ENCODE measurements at regions not wholly inside any gene's neighbourhood (a gene's known extent, or its start where the extent isn't known, plus 50 kb on each side); places are given as distances from the start of the nearest gene placed in this dataset.

DNA sequence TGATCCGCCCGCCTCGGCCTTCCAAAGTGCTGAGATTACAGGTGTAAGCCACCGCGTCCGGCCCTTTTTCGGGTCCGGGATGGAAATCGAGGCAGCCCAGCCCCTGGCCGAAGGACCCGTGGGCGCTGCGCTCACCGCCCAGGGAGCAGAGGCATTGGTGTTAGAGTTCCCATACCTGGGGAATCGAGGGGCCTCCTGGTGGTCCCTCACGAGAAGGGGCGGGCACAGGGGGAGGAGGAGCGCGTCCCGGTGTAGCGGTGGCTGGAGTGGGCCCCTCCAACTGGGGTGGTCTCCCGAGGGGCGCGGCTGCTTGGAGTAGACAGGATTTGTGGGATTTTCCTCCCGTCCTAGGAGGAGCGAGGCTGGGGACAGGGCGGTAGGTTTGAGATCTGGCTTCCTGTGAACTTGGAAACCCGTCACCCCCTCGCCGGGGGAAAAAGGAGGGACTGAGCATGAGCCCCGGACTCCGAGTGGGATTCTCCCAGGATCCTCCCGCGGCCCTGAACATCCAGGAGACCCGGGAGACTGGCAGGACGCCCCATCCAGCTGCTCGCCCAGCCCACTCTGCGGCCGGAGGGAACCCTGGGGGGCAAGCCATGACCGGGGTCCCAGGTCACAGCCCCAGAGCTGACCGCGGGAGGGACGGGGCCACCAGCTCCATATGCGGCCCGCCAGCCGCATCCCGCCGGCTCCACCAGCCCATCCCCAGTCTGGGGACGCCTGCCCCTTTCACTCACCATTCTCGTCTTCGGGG, 70.9 kb downstream of the ASCL4 start:
- TF ChIP-seq POLR2A (IDR thresholded peaks at IDR 0.05; ENCODE audit: borderline replicate concordance, extremely low read depth, insufficient read depth, insufficient read length) (no peak), EZH2 (IDR thresholded peaks at IDR 0.05) (no peak), CTCF (IDR thresholded peaks at IDR 0.05 in 2 of 3, conservative IDR thresholded peaks at IDR 0.05 in 1 of 3; ENCODE audit: borderline replicate concordance in 1 of 3, insufficient read depth in 1 of 3, low read depth in 2 of 3, low read length in 2 of 3) (no peak), JUND (IDR thresholded peaks at IDR 0.05) (no peak), SP1 (IDR thresholded peaks at IDR 0.05; ENCODE audit: low read depth) (no peak), TCF7L2 (IDR thresholded peaks at IDR 0.05; ENCODE audit: borderline replicate concordance, extremely low read depth, insufficient read depth, insufficient read length) (no peak), POLR2AphosphoS5 (IDR thresholded peaks at IDR 0.05; ENCODE audit: low read depth, low read length) (no peak), EZH2phosphoT487 (IDR thresholded peaks at IDR 0.05; ENCODE audit: borderline replicate concordance) (no peak)
- TF ChIP-seq, protein P1, sequence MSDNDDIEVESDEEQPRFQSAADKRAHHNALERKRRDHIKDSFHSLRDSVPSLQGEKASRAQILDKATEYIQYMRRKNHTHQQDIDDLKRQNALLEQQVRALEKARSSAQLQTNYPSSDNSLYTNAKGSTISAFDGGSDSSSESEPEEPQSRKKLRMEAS (IDR thresholded peaks at IDR 0.05): no peak

Data from HCT116 (cell line).